K562 (cell line): ENCODE measurements at regions not wholly inside any gene's neighbourhood (a gene's known extent, or its start where the extent isn't known, plus 50 kb on each side); places are given as distances from the start of the nearest gene placed in this dataset.

Experiments used
- AFF1 ChIP-seq, 2 experiments: fragments of 450-650 bp; IDR thresholded peaks; 2 replicates each; pipeline ENCODE4 v1.6.1; 2018; ENCODE audit warnings: mild to moderate bottlenecking in 2 of 2, low read depth in 1 of 2; ENCODE audit not compliant: partially characterized antibody in 2 of 2
- ARHGAP35 ChIP-seq: fragments of 450-650 bp; IDR thresholded peaks from 2 replicates; pipeline ENCODE4 v1.6.1; 2018; ENCODE audit not compliant: partially characterized antibody
- CHD1 ChIP-seq: fragments of 200-600 bp; sonication (generic); IDR thresholded peaks from one replicate; pipeline ENCODE4 v1.6.1; 2012; ENCODE audit warnings: mild to moderate bottlenecking, moderate library complexity, low read length, inconsistent platforms
- CTCF ChIP-seq, 3 experiments: IDR thresholded peaks in 2 of 3; conservative IDR thresholded peaks in 1 of 3; 2 replicates each; pipeline ENCODE4 v1.5.1; 2011 to 2012; ENCODE audit warnings: low read length in 3 of 3, mild to moderate bottlenecking in 3 of 3, control low read depth in 2 of 3, improper control_type of control experiment in 1 of 3, inconsistent platforms in 1 of 3, low read depth in 1 of 3, mixed read lengths in 1 of 3, moderate library complexity in 1 of 3; ENCODE audit not compliant: insufficient read depth in 2 of 3
- EZH2 ChIP-seq: IDR thresholded peaks from 2 replicates; pipeline ENCODE4 v1.6.1; 2012; ENCODE audit warnings: low read depth, mild to moderate bottlenecking, inconsistent platforms, low read length, borderline replicate concordance
- LARP7 ChIP-seq: fragments of 450-650 bp; IDR thresholded peaks from 2 replicates; pipeline ENCODE4 v1.6.1; 2016
- RBM25 ChIP-seq: fragments of 200-400 bp; formaldehyde crosslinking; IDR thresholded peaks from 2 replicates; pipeline ENCODE4 v1.6.1; 2018; ENCODE audit warnings: low read length, low read depth, moderate library complexity; ENCODE audit not compliant: severe bottlenecking
- RNF219 ChIP-seq: fragments of 250-450 bp; sonication (Bioruptor Pico); IDR thresholded peaks from 2 replicates; pipeline ENCODE4 v1.5.0; 2022; ENCODE audit warnings: mild to moderate bottlenecking

GRCh38 chr11:109892321-109892794 lies 200.8 kb upstream of the ZC3H12C start:
- TF ChIP-seq CTCF (IDR thresholded peaks at IDR 0.05 in 2 of 3, conservative IDR thresholded peaks at IDR 0.05 in 1 of 3; ENCODE audit: insufficient read depth in 2 of 3, low read depth in 1 of 3, low read length in 3 of 3) = no peak
- TF ChIP-seq AFF1 (IDR thresholded peaks at IDR 0.05; ENCODE audit: low read depth in 1 of 2, partially characterized antibody in 2 of 2) = no peak
- TF ChIP-seq EZH2 = no peak
- no peak for TF ChIP-seq CHD1
- TF ChIP-seq LARP7 = no peak
- TF ChIP-seq RBM25 = no peak
- no peak for TF ChIP-seq ARHGAP35
- TF ChIP-seq RNF219 (CRISPR knock-in tag) = no peak
